ENCODE measurements at regions not wholly inside any gene's neighbourhood (a gene's known extent, or its start where the extent isn't known, plus 50 kb on each side); places are given as distances from the start of the nearest gene placed in this dataset.

GRCh38 chr2:2806711-2807110 is 475.6 kb upstream of the MYT1L start:
- DNase-seq (ENCODE audit: low read depth in 4 of 4, low spot score in 1 of 4), result no peak

GRCh38 chr2:2805263-2805662 is 474.2 kb upstream of the MYT1L start:
- DNase-seq (ENCODE audit: low read depth in 4 of 4, low spot score in 1 of 4), result no peak

GRCh38 chr2:2804528-2804927 is 473.5 kb upstream of the MYT1L start:
- DNase-seq (ENCODE audit: low read depth in 4 of 4, low spot score in 1 of 4), result no peak

- DNase-seq (ENCODE audit: low read depth in 4 of 4, low spot score in 1 of 4), result no peak
These were observed 470.4 kb upstream of the MYT1L start for GRCh38 chr2:2801458-2801857.

GRCh38 chr2:2800697-2801096 is 469.6 kb upstream of the MYT1L start:
- no peak for DNase-seq (ENCODE audit: low read depth in 4 of 4, low spot score in 1 of 4)

GRCh38 chr2:2800001-2800400 is 468.9 kb upstream of the MYT1L start:
- DNase-seq (ENCODE audit: low read depth in 4 of 4, low spot score in 1 of 4), result no peak

GRCh38 chr2:2799151-2799697 is 468.1 kb upstream of the MYT1L start:
- no peak for DNase-seq (ENCODE audit: low read depth in 4 of 4, low spot score in 1 of 4)

GRCh38 chr2:2798337-2798736 is 467.3 kb upstream of the MYT1L start:
- no peak for DNase-seq (ENCODE audit: low read depth in 4 of 4, low spot score in 1 of 4)

GRCh38 chr2:2797797-2798196 is 466.7 kb upstream of the MYT1L start:
- DNase-seq (ENCODE audit: low read depth in 4 of 4, low spot score in 1 of 4), result no peak

- no peak for DNase-seq (ENCODE audit: low read depth in 4 of 4, low spot score in 1 of 4)
These were observed 465.1 kb upstream of the MYT1L start for GRCh38 chr2:2796207-2796606.

- no peak for DNase-seq (ENCODE audit: low read depth in 4 of 4, low spot score in 1 of 4)
These were observed 464.5 kb upstream of the MYT1L start for GRCh38 chr2:2795438-2796091.

- DNase-seq (ENCODE audit: low read depth in 4 of 4, low spot score in 1 of 4), result no peak
These were observed 463.0 kb upstream of the MYT1L start for GRCh38 chr2:2793925-2794560.

GRCh38 chr2:2793514-2793913 is 462.4 kb upstream of the MYT1L start:
- DNase-seq (ENCODE audit: low read depth in 4 of 4, low spot score in 1 of 4), result no peak

GRCh38 chr2:2791606-2792005 is 460.5 kb upstream of the MYT1L start:
- no peak for DNase-seq (ENCODE audit: low read depth in 4 of 4, low spot score in 1 of 4)

- no peak for DNase-seq (ENCODE audit: low read depth in 4 of 4, low spot score in 1 of 4)
These were observed 460.0 kb upstream of the MYT1L start for GRCh38 chr2:2791031-2791430.

- DNase-seq (ENCODE audit: low read depth in 4 of 4, low spot score in 1 of 4), result no peak
These were observed 457.0 kb upstream of the MYT1L start for GRCh38 chr2:2788076-2788475.

- no peak for DNase-seq (ENCODE audit: low read depth in 4 of 4, low spot score in 1 of 4)
These were observed 456.3 kb upstream of the MYT1L start for GRCh38 chr2:2787301-2787907.

- DNase-seq (ENCODE audit: low read depth in 4 of 4, low spot score in 1 of 4), result no peak
These were observed 450.9 kb upstream of the MYT1L start for GRCh38 chr2:2782007-2782406.

GRCh38 chr2:2779727-2780126 is 448.7 kb upstream of the MYT1L start:
- no peak for DNase-seq (ENCODE audit: low read depth in 4 of 4, low spot score in 1 of 4)

- no peak for DNase-seq (ENCODE audit: low read depth in 4 of 4, low spot score in 1 of 4)
These were observed 446.8 kb upstream of the MYT1L start for GRCh38 chr2:2777876-2778275.

GRCh38 chr2:2777213-2777612 is 446.1 kb upstream of the MYT1L start:
- no peak for DNase-seq (ENCODE audit: low read depth in 4 of 4, low spot score in 1 of 4)

GRCh38 chr2:2775018-2775417 is 443.9 kb upstream of the MYT1L start:
- DNase-seq (ENCODE audit: low read depth in 4 of 4, low spot score in 1 of 4), result no peak
